IPS-15b (cell line): ENCODE measurements at regions not wholly inside any gene's neighbourhood (a gene's known extent, or its start where the extent isn't known, plus 50 kb on each side); places are given as distances from the start of the nearest gene placed in this dataset.

Source experiments
- H3K27me3 ChIP-seq: one replicate; pipeline ENCODE4 v1.6.1; 2013; ENCODE audit warnings: low read length; ENCODE audit not compliant: control insufficient read depth, insufficient read depth
- H3K36me3 ChIP-seq: one replicate; pipeline ENCODE4 v1.6.1; 2013; ENCODE audit warnings: low read length; ENCODE audit not compliant: control insufficient read depth, insufficient read depth
- H3K4me1 ChIP-seq: one replicate; pipeline ENCODE4 v1.6.1; 2013; ENCODE audit warnings: mild to moderate bottlenecking, low read length; ENCODE audit not compliant: control insufficient read depth, insufficient read depth
- H3K4me3 ChIP-seq: one replicate; pipeline ENCODE4 v1.5.1; 2013; ENCODE audit warnings: low read depth, low read length
- H3K9ac ChIP-seq: one replicate; pipeline ENCODE4 v1.6.1; 2013; ENCODE audit warnings: low read depth, mild to moderate bottlenecking, low read length
- H3K9me3 ChIP-seq: one replicate; pipeline ENCODE4 v1.6.1; 2013; ENCODE audit warnings: mild to moderate bottlenecking, low read length; ENCODE audit not compliant: control insufficient read depth, insufficient read depth

- no peak overlapping the region for H3K9ac ChIP-seq
- H3K4me3 ChIP-seq: no peak overlapping the region
- no peaks in the 10 kb centered on the region for H3K4me1 ChIP-seq
- no peaks in the 10 kb centered on the region for H3K36me3 ChIP-seq
- no peaks in the 10 kb centered on the region for H3K9me3 ChIP-seq
- H3K27me3 ChIP-seq: no peaks in the 10 kb centered on the region
Measured at GRCh38 chr5:153321478-153321877, 169.0 kb upstream of the GRIA1 start.

- no peaks in the 10 kb centered on the region for H3K36me3 ChIP-seq
- H3K4me3 ChIP-seq: no peak overlapping the region
- H3K27me3 ChIP-seq: no peaks in the 10 kb centered on the region
- H3K9me3 ChIP-seq: no peaks in the 10 kb centered on the region
- H3K9ac ChIP-seq: no peak overlapping the region
- H3K4me1 ChIP-seq: no peaks in the 10 kb centered on the region
Measured at GRCh38 chr5:153340139-153340538, 150.3 kb upstream of the GRIA1 start.

- H3K4me1 ChIP-seq: no peaks in the 10 kb centered on the region
- H3K4me3 ChIP-seq: no peak overlapping the region
- H3K27me3 ChIP-seq: no peaks in the 10 kb centered on the region
- no peaks in the 10 kb centered on the region for H3K9me3 ChIP-seq
- no peak overlapping the region for H3K9ac ChIP-seq
- no peaks in the 10 kb centered on the region for H3K36me3 ChIP-seq
Measured at GRCh38 chr5:153340738-153341137, 149.7 kb upstream of the GRIA1 start.

- no peak overlapping the region for H3K9ac ChIP-seq
- H3K36me3 ChIP-seq: no peaks in the 10 kb centered on the region
- no peaks in the 10 kb centered on the region for H3K4me1 ChIP-seq
- no peaks in the 10 kb centered on the region for H3K27me3 ChIP-seq
- H3K4me3 ChIP-seq: no peak overlapping the region
- H3K9me3 ChIP-seq: no peaks in the 10 kb centered on the region
Measured at GRCh38 chr5:153342487-153342886, 148.0 kb upstream of the GRIA1 start.

- H3K36me3 ChIP-seq: no peaks in the 10 kb centered on the region
- H3K4me1 ChIP-seq: peaks cover 13% of the 10 kb centered on the region
- no peak overlapping the region for H3K4me3 ChIP-seq
- H3K27me3 ChIP-seq: no peaks in the 10 kb centered on the region
- H3K9ac ChIP-seq: no peak overlapping the region
- no peaks in the 10 kb centered on the region for H3K9me3 ChIP-seq
Measured at GRCh38 chr5:153347611-153348010, 142.9 kb upstream of the GRIA1 start.

GRCh38 chr5:153350175-153350883 is 140.1 kb upstream of the GRIA1 start:
- no peaks in the 10 kb centered on the region for H3K36me3 ChIP-seq
- H3K27me3 ChIP-seq: no peaks in the 10 kb centered on the region
- no peak overlapping the region for H3K9ac ChIP-seq
- H3K4me3 ChIP-seq: no peak overlapping the region
- H3K9me3 ChIP-seq: no peaks in the 10 kb centered on the region
- peaks cover 18% of the 10 kb centered on the region for H3K4me1 ChIP-seq

- Histone ChIP-seq H3K36me3 (no peaks in the 10 kb centered on the region), H3K4me3 (no peak overlapping the region), H3K9ac (no peak overlapping the region), H3K4me1 (peaks cover 18% of the 10 kb centered on the region), H3K9me3 (no peaks in the 10 kb centered on the region), H3K27me3 (no peaks in the 10 kb centered on the region)
Measured at GRCh38 chr5:153352685-153353219, 137.7 kb upstream of the GRIA1 start.

- Histone ChIP-seq H3K4me1 (peaks cover 5% of the 10 kb centered on the region), H3K36me3 (no peaks in the 10 kb centered on the region), H3K4me3 (no peak overlapping the region), H3K9me3 (no peaks in the 10 kb centered on the region), H3K9ac (no peak overlapping the region), H3K27me3 (no peaks in the 10 kb centered on the region)
Measured at GRCh38 chr5:153357493-153358112, 132.9 kb upstream of the GRIA1 start.

- no peak overlapping the region for H3K4me3 ChIP-seq
- no peaks in the 10 kb centered on the region for H3K27me3 ChIP-seq
- no peaks in the 10 kb centered on the region for H3K9me3 ChIP-seq
- H3K4me1 ChIP-seq: no peaks in the 10 kb centered on the region
- H3K9ac ChIP-seq: no peak overlapping the region
- no peaks in the 10 kb centered on the region for H3K36me3 ChIP-seq
Measured at GRCh38 chr5:153358315-153358976, 132.0 kb upstream of the GRIA1 start.

GRCh38 chr5:153360860-153361259 is 129.6 kb upstream of the GRIA1 start:
- no peaks in the 10 kb centered on the region for H3K36me3 ChIP-seq
- H3K4me1 ChIP-seq: peaks cover 3% of the 10 kb centered on the region
- H3K27me3 ChIP-seq: no peaks in the 10 kb centered on the region
- H3K4me3 ChIP-seq: no peak overlapping the region
- H3K9me3 ChIP-seq: no peaks in the 10 kb centered on the region
- no peak overlapping the region for H3K9ac ChIP-seq

- Histone ChIP-seq H3K36me3 (no peaks in the 10 kb centered on the region), H3K9ac (no peak overlapping the region), H3K4me1 (peaks cover 3% of the 10 kb centered on the region)
Measured at GRCh38 chr5:153361735-153362409, 128.6 kb upstream of the GRIA1 start.

More at GRCh38 chr5:153361735-153362409, 128.6 kb upstream of the GRIA1 start:
- H3K4me3 ChIP-seq: no peak overlapping the region
- no peaks in the 10 kb centered on the region for H3K27me3 ChIP-seq
- H3K9me3 ChIP-seq: no peaks in the 10 kb centered on the region
